ENCODE measurements at regions not wholly inside any gene's neighbourhood (a gene's known extent, or its start where the extent isn't known, plus 50 kb on each side); places are given as distances from the start of the nearest gene placed in this dataset.

- H3K4me3 ChIP-seq (ENCODE audit: low read length), result no peak overlapping the region
- DNase-seq (ENCODE audit: low read depth), result no peak
- TF ChIP-seq CTCF (IDR thresholded peaks at IDR 0.05; ENCODE audit: insufficient read depth, low read depth, low read length, missing control alignments), result no peak
Observed at GRCh38 chr13:59300355-59301173, 863.2 kb downstream of the DIAPH3 start.

DNA sequence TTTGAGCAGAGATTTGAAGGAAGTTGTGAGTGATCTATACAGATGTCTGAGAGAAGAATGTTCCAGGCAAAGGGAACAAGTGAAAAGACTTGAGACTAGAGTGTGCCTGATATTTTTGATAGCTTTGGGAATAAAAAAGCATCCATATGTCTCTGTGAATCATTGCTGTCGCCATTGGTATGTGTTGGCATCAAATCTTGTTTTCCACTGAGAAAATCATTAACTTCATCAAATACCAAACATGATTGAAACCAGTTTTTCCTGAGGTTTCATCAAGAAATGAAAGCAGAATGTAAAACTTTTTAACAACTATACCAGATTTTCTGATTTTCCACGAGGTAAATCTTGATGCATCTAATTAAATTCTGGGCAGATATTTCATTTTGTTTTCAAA lies 862.6 kb downstream of the DIAPH3 start:
- no peak for TF ChIP-seq CTCF (IDR thresholded peaks at IDR 0.05; ENCODE audit: insufficient read depth, low read depth, low read length, missing control alignments)
- no peak for DNase-seq (ENCODE audit: low read depth)
- no peak overlapping the region for H3K4me3 ChIP-seq (ENCODE audit: low read length)

DNA sequence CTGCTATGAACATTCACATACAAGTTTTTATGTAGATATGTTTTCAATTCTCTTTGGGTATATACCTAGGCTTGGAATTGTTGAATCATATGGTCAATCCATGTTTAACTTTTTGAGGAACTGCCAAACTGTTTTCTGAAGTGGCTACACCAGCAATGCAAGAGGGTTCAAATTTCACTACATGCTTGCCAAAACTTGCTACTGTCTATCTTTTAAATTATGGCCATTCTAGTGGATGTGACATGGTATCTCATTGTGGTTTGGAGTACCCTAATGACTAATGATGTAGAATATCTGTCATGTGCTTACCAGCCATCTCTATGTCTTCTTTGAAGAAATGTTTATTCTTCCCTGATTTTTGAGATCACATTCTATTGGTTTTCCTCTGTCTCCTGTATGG lies 860.3 kb downstream of the DIAPH3 start:
- no peak for DNase-seq (ENCODE audit: low read depth)
- TF ChIP-seq CTCF (IDR thresholded peaks at IDR 0.05; ENCODE audit: insufficient read depth, low read depth, low read length, missing control alignments), result no peak

GRCh38 chr13:59304596-59304995 lies 859.1 kb downstream of the DIAPH3 start:
- H3K4me3 ChIP-seq (ENCODE audit: low read length), result no peak overlapping the region
- no peak for DNase-seq (ENCODE audit: low read depth)
- no peak for TF ChIP-seq CTCF (IDR thresholded peaks at IDR 0.05; ENCODE audit: insufficient read depth, low read depth, low read length, missing control alignments)

More for the DNA sequence above, 860.3 kb downstream of the DIAPH3 start:
- H3K4me3 ChIP-seq (ENCODE audit: low read length), result no peak overlapping the region

GRCh38 chr13:59305896-59306295 lies 857.8 kb downstream of the DIAPH3 start:
- no peak for TF ChIP-seq CTCF (IDR thresholded peaks at IDR 0.05; ENCODE audit: insufficient read depth, low read depth, low read length, missing control alignments)
- DNase-seq (ENCODE audit: low read depth), result no peak
- H3K4me3 ChIP-seq (ENCODE audit: low read length), result no peak overlapping the region

DNA sequence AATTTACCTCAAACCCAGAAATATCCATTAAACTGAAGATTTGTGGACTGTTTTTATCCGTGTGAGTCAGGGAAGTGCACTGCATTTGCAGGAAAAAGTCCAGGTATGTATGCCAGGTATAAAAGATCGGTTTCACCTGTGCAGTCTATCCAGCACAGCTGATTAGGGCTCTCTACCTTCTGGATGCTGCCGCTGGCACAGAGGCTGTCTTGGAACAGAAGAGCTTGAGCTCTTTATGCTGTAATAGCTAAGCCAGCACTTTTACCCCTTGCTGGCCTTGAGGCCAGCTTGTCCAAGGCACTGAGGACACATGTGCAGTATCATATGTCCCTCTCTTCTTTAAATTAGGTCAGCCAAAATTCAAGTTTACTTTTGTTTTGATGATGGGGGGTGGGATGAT lies 851.0 kb downstream of the DIAPH3 start:
- TF ChIP-seq CTCF (IDR thresholded peaks at IDR 0.05; ENCODE audit: insufficient read depth, low read depth, low read length, missing control alignments), result no peak
- no peak for DNase-seq (ENCODE audit: low read depth)
- H3K4me3 ChIP-seq (ENCODE audit: low read length), result no peak overlapping the region

Measured in epithelial cell of esophagus (primary cell).